Liver (tissue), 3 donors: ENCODE measurements at regions not wholly inside any gene's neighbourhood (a gene's known extent, or its start where the extent isn't known, plus 50 kb on each side); places are given as distances from the start of the nearest gene placed in this dataset.

Experiments
- EGR1 ChIP-seq, 2 donors: IDR thresholded peaks; 2 replicates each; pipeline ENCODE4 v1.6.1; 2016 to 2018; ENCODE audit warnings: antibody characterized with exemption in 2 of 2, low read depth in 2 of 2
- FOXA1 ChIP-seq: IDR thresholded peaks from 2 replicates; pipeline ENCODE4 v1.6.1; 2016; ENCODE audit warnings: antibody characterized with exemption
- JUND ChIP-seq, 2 donors: IDR thresholded peaks; 2 replicates each; pipeline ENCODE4 v1.6.1; 2016; ENCODE audit warnings: antibody characterized with exemption in 2 of 2
- NR2F2 ChIP-seq: IDR thresholded peaks from 2 replicates; pipeline ENCODE4 v1.6.1; 2016; ENCODE audit warnings: antibody characterized with exemption
- SP1 ChIP-seq: IDR thresholded peaks from 2 replicates; pipeline ENCODE4 v1.6.1; 2018; ENCODE audit warnings: antibody characterized with exemption, mild to moderate bottlenecking
- TAF1 ChIP-seq: conservative IDR thresholded peaks from 2 replicates; pipeline ENCODE4 v1.6.1; 2016; ENCODE audit warnings: antibody characterized with exemption, mild to moderate bottlenecking
- TF ChIP-seq, protein P1 (sequence below): fragments of 150-350 bp; IDR thresholded peaks from 2 replicates; pipeline ENCODE4 v1.5.1; 2017; ENCODE audit warnings: improper control_type of control experiment, low read depth, low read length; ENCODE audit not compliant: missing input control
- TF ChIP-seq, protein P2 (sequence below): IDR thresholded peaks from 2 replicates; pipeline ENCODE4 v1.6.1; 2016; ENCODE audit warnings: antibody characterized with exemption
- TF ChIP-seq, protein P3 (sequence below): IDR thresholded peaks from 2 replicates; pipeline ENCODE4 v1.6.1; 2016; ENCODE audit warnings: antibody characterized with exemption
- TF ChIP-seq, protein P4 (sequence below): IDR thresholded peaks from 2 replicates; pipeline ENCODE4 v1.6.1; 2016; ENCODE audit warnings: antibody characterized with exemption, mild to moderate bottlenecking
- donor health status: healthy.
- donor health status: healthy.

DNA sequence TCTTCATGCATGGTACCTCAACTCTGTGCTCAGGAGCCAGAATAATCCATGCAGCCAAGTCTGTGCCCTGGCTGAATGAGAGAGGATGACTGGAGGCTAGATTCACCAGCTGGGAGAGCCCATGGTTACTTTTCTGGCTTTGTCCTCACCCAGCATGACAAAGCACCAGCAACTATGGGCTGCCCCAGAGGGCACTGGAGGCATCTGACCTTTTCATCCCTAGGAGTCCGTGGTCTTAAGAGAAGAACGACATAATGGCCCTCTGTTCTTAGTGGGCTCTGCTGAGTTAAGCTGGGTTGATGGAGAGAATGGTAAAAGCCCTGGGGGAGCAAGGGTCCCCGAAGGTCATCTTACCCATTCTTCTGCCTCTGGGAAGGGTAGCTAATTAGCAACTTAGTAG, 54.6 kb upstream of the TNP1 start:
- TF ChIP-seq, protein P1, sequence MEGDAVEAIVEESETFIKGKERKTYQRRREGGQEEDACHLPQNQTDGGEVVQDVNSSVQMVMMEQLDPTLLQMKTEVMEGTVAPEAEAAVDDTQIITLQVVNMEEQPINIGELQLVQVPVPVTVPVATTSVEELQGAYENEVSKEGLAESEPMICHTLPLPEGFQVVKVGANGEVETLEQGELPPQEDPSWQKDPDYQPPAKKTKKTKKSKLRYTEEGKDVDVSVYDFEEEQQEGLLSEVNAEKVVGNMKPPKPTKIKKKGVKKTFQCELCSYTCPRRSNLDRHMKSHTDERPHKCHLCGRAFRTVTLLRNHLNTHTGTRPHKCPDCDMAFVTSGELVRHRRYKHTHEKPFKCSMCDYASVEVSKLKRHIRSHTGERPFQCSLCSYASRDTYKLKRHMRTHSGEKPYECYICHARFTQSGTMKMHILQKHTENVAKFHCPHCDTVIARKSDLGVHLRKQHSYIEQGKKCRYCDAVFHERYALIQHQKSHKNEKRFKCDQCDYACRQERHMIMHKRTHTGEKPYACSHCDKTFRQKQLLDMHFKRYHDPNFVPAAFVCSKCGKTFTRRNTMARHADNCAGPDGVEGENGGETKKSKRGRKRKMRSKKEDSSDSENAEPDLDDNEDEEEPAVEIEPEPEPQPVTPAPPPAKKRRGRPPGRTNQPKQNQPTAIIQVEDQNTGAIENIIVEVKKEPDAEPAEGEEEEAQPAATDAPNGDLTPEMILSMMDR: no peak
- TF ChIP-seq SP1: no peak
- TF ChIP-seq FOXA1: no peak
- TF ChIP-seq, protein P2, sequence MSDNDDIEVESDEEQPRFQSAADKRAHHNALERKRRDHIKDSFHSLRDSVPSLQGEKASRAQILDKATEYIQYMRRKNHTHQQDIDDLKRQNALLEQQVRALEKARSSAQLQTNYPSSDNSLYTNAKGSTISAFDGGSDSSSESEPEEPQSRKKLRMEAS: no peak
- TF ChIP-seq EGR1 (IDR thresholded peaks at IDR 0.05; ENCODE audit: low read depth in 2 of 2): no peak
- TF ChIP-seq, protein P3, sequence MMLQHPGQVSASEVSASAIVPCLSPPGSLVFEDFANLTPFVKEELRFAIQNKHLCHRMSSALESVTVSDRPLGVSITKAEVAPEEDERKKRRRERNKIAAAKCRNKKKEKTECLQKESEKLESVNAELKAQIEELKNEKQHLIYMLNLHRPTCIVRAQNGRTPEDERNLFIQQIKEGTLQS: no peak
- TF ChIP-seq, protein P4, sequence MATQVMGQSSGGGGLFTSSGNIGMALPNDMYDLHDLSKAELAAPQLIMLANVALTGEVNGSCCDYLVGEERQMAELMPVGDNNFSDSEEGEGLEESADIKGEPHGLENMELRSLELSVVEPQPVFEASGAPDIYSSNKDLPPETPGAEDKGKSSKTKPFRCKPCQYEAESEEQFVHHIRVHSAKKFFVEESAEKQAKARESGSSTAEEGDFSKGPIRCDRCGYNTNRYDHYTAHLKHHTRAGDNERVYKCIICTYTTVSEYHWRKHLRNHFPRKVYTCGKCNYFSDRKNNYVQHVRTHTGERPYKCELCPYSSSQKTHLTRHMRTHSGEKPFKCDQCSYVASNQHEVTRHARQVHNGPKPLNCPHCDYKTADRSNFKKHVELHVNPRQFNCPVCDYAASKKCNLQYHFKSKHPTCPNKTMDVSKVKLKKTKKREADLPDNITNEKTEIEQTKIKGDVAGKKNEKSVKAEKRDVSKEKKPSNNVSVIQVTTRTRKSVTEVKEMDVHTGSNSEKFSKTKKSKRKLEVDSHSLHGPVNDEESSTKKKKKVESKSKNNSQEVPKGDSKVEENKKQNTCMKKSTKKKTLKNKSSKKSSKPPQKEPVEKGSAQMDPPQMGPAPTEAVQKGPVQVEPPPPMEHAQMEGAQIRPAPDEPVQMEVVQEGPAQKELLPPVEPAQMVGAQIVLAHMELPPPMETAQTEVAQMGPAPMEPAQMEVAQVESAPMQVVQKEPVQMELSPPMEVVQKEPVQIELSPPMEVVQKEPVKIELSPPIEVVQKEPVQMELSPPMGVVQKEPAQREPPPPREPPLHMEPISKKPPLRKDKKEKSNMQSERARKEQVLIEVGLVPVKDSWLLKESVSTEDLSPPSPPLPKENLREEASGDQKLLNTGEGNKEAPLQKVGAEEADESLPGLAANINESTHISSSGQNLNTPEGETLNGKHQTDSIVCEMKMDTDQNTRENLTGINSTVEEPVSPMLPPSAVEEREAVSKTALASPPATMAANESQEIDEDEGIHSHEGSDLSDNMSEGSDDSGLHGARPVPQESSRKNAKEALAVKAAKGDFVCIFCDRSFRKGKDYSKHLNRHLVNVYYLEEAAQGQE: no peak
- no peak for TF ChIP-seq TAF1
- TF ChIP-seq NR2F2: no peak
- TF ChIP-seq JUND (IDR thresholded peaks at IDR 0.05): no peak
